ENCODE measurements at regions not wholly inside any gene's neighbourhood (a gene's known extent, or its start where the extent isn't known, plus 50 kb on each side); places are given as distances from the start of the nearest gene placed in this dataset.
A peak's percentile ranks its signal among the peaks of the same experiment; 100 is the strongest.

DNA sequence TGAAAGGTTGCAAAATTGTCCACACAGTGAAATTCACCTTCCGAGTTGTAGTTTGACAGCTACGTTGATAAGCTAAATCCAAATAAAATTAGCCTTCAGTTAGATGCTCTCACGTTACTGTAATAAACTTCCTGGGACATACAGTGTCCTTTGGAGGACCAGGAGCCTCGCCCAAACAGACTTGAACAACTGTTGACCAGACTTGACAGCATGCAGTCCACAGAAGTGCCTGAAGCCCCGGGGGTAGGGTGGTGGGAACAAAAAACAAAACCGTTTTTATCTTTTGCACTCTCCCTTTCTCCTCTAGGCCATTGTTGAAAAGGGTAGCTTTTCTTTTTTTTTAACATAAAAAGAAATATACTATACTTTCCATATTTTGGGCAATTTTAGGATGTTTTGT is 172.8 kb upstream of the SAMSN1 start:
- no peak overlapping the region for H3K4me3 ChIP-seq (ENCODE audit: low read depth in 1 of 2, low read length in 2 of 2)
- ATAC-seq (ENCODE audit: insufficient read depth, low read depth), result peak; percentile 33; the same call in 2 of the 3 replicates

GRCh38 chr21:14716761-14717396 is 170.8 kb upstream of the SAMSN1 start:
- Histone ChIP-seq H3K9ac (ENCODE audit: low read depth, low read length) (no peak overlapping the region), H3K4me2 (ENCODE audit: insufficient read depth, low read length) (no peak overlapping the region), H3K27me3 (ENCODE audit: insufficient read depth, low read length, poor library complexity) (no peaks in the 10 kb centered on the region), H4K20me1 (ENCODE audit: insufficient read depth, low read length) (no peaks in the 10 kb centered on the region), H3K9me3 (ENCODE audit: insufficient read depth, low read length, severe bottlenecking) (peaks cover 4% of the 10 kb centered on the region), H3K27ac (ENCODE audit: low read length) (no peak overlapping the region), H3K4me3 (ENCODE audit: low read depth in 1 of 2, low read length in 2 of 2) (no peak overlapping the region), H3K4me1 (ENCODE audit: insufficient read depth, low read length) (peaks cover 14% of the 10 kb centered on the region; the same call in 1 of the 2 replicates), H3K79me2 (ENCODE audit: insufficient read depth, low read length) (no peaks in the 10 kb centered on the region), H2AFZ (ENCODE audit: low read depth, low read length) (no peak overlapping the region), H3K36me3 (ENCODE audit: insufficient read depth, low read length) (no peaks in the 10 kb centered on the region)
- DNase-seq (no peak), ATAC-seq (ENCODE audit: insufficient read depth, low read depth) (no peak)
- no peak for TF ChIP-seq CTCF (IDR thresholded peaks at IDR 0.05; ENCODE audit: borderline replicate concordance, extremely low read depth, low read length, poor library complexity, severe bottlenecking)

More for the DNA sequence above, 172.8 kb upstream of the SAMSN1 start:
- H2AFZ ChIP-seq (ENCODE audit: low read depth, low read length), result no peak overlapping the region
- H3K27ac ChIP-seq (ENCODE audit: low read length), result no peak overlapping the region
- H4K20me1 ChIP-seq (ENCODE audit: insufficient read depth, low read length), result no peaks in the 10 kb centered on the region
- DNase-seq, result no peak
- H3K36me3 ChIP-seq (ENCODE audit: insufficient read depth, low read length), result no peaks in the 10 kb centered on the region
- peaks cover 14% of the 10 kb centered on the region; the same call in 1 of the 2 replicates for H3K4me1 ChIP-seq (ENCODE audit: insufficient read depth, low read length)
- no peak overlapping the region for H3K9ac ChIP-seq (ENCODE audit: low read depth, low read length)
- TF ChIP-seq EZH2 (IDR thresholded peaks at IDR 0.05; ENCODE audit: borderline replicate concordance, low read depth, low read length, severe bottlenecking), result no peak
- TF ChIP-seq CTCF (IDR thresholded peaks at IDR 0.05; ENCODE audit: borderline replicate concordance, extremely low read depth, low read length, poor library complexity, severe bottlenecking), result no peak
- H3K4me2 ChIP-seq (ENCODE audit: insufficient read depth, low read length), result no peak overlapping the region
- H3K79me2 ChIP-seq (ENCODE audit: insufficient read depth, low read length), result no peaks in the 10 kb centered on the region
- H3K9me3 ChIP-seq (ENCODE audit: insufficient read depth, low read length, severe bottlenecking), result no peaks in the 10 kb centered on the region
- H3K27me3 ChIP-seq (ENCODE audit: insufficient read depth, low read length, poor library complexity), result no peaks in the 10 kb centered on the region

DNA sequence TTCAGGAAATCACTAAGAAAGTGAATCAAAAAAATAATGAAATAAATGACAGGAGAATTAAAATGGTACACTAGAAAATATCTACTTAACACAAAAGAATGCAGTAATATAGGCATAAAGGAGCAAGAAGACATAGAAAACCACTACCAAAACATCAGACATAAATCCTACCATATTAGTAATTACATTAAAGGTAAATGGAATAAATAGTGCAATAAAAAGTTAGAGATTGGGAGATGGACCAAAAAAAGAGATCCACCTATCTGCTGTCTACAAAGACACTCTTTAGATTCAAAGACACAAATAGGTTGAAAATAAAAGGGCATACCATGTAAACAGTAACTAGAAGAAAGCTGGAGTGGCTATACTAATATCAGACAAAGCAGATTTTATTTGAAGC is 167.0 kb upstream of the SAMSN1 start:
- no peaks in the 10 kb centered on the region for H4K20me1 ChIP-seq (ENCODE audit: insufficient read depth, low read length)
- no peaks in the 10 kb centered on the region for H3K36me3 ChIP-seq (ENCODE audit: insufficient read depth, low read length)
- H2AFZ ChIP-seq (ENCODE audit: low read depth, low read length), result no peak overlapping the region
- TF ChIP-seq EZH2 (IDR thresholded peaks at IDR 0.05; ENCODE audit: borderline replicate concordance, low read depth, low read length, severe bottlenecking) (no peak), CTCF (IDR thresholded peaks at IDR 0.05; ENCODE audit: borderline replicate concordance, extremely low read depth, low read length, poor library complexity, severe bottlenecking) (no peak)
- peaks cover 3% of the 10 kb centered on the region; the same call in 1 of the 2 replicates for H3K4me1 ChIP-seq (ENCODE audit: insufficient read depth, low read length)
- H3K4me2 ChIP-seq (ENCODE audit: insufficient read depth, low read length), result no peak overlapping the region
- DNase-seq (no peak), ATAC-seq (ENCODE audit: insufficient read depth, low read depth) (no peak)
- H3K79me2 ChIP-seq (ENCODE audit: insufficient read depth, low read length), result no peaks in the 10 kb centered on the region
- H3K27ac ChIP-seq (ENCODE audit: low read length), result no peak overlapping the region
- H3K27me3 ChIP-seq (ENCODE audit: insufficient read depth, low read length, poor library complexity), result no peaks in the 10 kb centered on the region
- peaks cover 4% of the 10 kb centered on the region for H3K9me3 ChIP-seq (ENCODE audit: insufficient read depth, low read length, severe bottlenecking)
- no peak overlapping the region for H3K4me3 ChIP-seq (ENCODE audit: low read depth in 1 of 2, low read length in 2 of 2)
- H3K9ac ChIP-seq (ENCODE audit: low read depth, low read length), result no peak overlapping the region
